GM23338 (cell line): ENCODE measurements at regions not wholly inside any gene's neighbourhood (a gene's known extent, or its start where the extent isn't known, plus 50 kb on each side); places are given as distances from the start of the nearest gene placed in this dataset.
"Not testable (repeated sequence)": the region's sequence is repeated elsewhere in the genome, so short reads cannot be mapped to it uniquely, and the experiment has no call there.

Source experiments
- ATAC-seq: fragments of 200-7000 bp; cut with Tn5 transposase; 3 replicates; pipeline ENCODE4 v1.9.1; 2020
- DNase-seq: peaks from one replicate; pipeline ENCODE4 v3.0.0-alpha.2; 2015; ENCODE audit warnings: low spot score
- H2AFZ ChIP-seq: fragments of 200-600 bp; sonication (generic); 2 replicates; pipeline ENCODE4 v1.8.0; 2016; ENCODE audit warnings: antibody characterized with exemption, mild to moderate bottlenecking, moderate library complexity
- H3F3A ChIP-seq: fragments of 200-600 bp; sonication (generic); replicated peaks from 2 replicates; pipeline ENCODE4 v1.8.0; 2017; ENCODE audit warnings: antibody characterized with exemption, mixed run types, low read depth
- H3K27ac ChIP-seq: fragments of 200-600 bp; sonication (generic); 2 replicates; pipeline ENCODE4 v1.6.1; 2016; ENCODE audit warnings: low read depth
- H3K27me3 ChIP-seq: fragments of 200-600 bp; sonication (generic); 2 replicates; pipeline ENCODE4 v1.8.0; 2016; ENCODE audit warnings: mild to moderate bottlenecking, mixed run types, moderate library complexity; ENCODE audit not compliant: insufficient read depth
- H3K36me3 ChIP-seq: fragments of 200-600 bp; sonication (generic); 2 replicates; pipeline ENCODE4 v1.8.0; 2016; ENCODE audit warnings: mild to moderate bottlenecking; ENCODE audit not compliant: insufficient read depth
- H3K4me1 ChIP-seq: fragments of 200-600 bp; sonication (generic); 2 replicates; pipeline ENCODE4 v1.8.0; 2016; ENCODE audit warnings: mild to moderate bottlenecking, moderate library complexity; ENCODE audit not compliant: insufficient read depth
- H3K4me2 ChIP-seq: fragments of 200-600 bp; sonication (generic); 2 replicates; pipeline ENCODE4 v1.7.1; 2017; ENCODE audit warnings: mixed run types
- H3K4me3 ChIP-seq: fragments of 200-600 bp; sonication (generic); 2 replicates; pipeline ENCODE4 v1.6.1; 2016; ENCODE audit warnings: mixed run types
- H3K79me2 ChIP-seq: fragments of 200-600 bp; sonication (generic); replicated peaks from 2 replicates; pipeline ENCODE4 v1.8.0; 2017; ENCODE audit warnings: mild to moderate bottlenecking; ENCODE audit not compliant: insufficient read depth
- H3K9me2 ChIP-seq: fragments of 200-600 bp; sonication (generic); 2 replicates; pipeline ENCODE4 v1.8.0; 2017; ENCODE audit not compliant: insufficient read depth
- H4K20me1 ChIP-seq: fragments of 200-600 bp; sonication (generic); replicated peaks from 2 replicates; pipeline ENCODE4 v1.8.0; 2017; ENCODE audit warnings: mild to moderate bottlenecking; ENCODE audit not compliant: insufficient read depth
- H3K27ac Mint-ChIP-seq: 2 replicates; pipeline ENCODE4 v1.8.0; 2020; ENCODE audit warnings: inconsistent platforms, mild to moderate bottlenecking, moderate library complexity, mixed read lengths
- H3K27me3 Mint-ChIP-seq: 3 replicates; pipeline ENCODE4 v1.8.0; 2022; ENCODE audit warnings: low read depth, mild to moderate bottlenecking, moderate library complexity, mixed read lengths, inconsistent platforms; ENCODE audit not compliant: insufficient read depth, poor library complexity
- H3K36me3 Mint-ChIP-seq: 3 replicates; pipeline ENCODE4 v1.8.0; 2021; ENCODE audit warnings: low read depth, mild to moderate bottlenecking, inconsistent platforms, moderate library complexity, mixed read lengths
- H3K4me1 Mint-ChIP-seq: 3 replicates; pipeline ENCODE4 v1.8.0; 2020; ENCODE audit warnings: mild to moderate bottlenecking, inconsistent platforms, mixed read lengths
- H3K4me3 Mint-ChIP-seq: 3 replicates; pipeline ENCODE4 v1.8.0; 2021; ENCODE audit warnings: moderate library complexity, mild to moderate bottlenecking, inconsistent platforms, mixed read lengths
- H3K9me3 Mint-ChIP-seq: 3 replicates; pipeline ENCODE4 v1.8.0; 2020; ENCODE audit warnings: moderate library complexity, mild to moderate bottlenecking, inconsistent platforms, mixed read lengths
- CREB1 ChIP-seq: fragments of 250-450 bp; sonication (Bioruptor Pico); IDR thresholded peaks from 2 replicates; pipeline ENCODE4 v1.5.0; 2020; ENCODE audit warnings: low read depth, mild to moderate bottlenecking, moderate library complexity
- EZH2phosphoT487 ChIP-seq: fragments of 200-600 bp; sonication (generic); IDR thresholded peaks from one replicate; pipeline ENCODE4 v1.8.1; 2018; ENCODE audit warnings: antibody characterized with exemption; ENCODE audit not compliant: unreplicated experiment
- JUNB ChIP-seq: IDR thresholded peaks from one replicate; pipeline ENCODE4 v1.6.1; 2016; ENCODE audit warnings: antibody characterized with exemption; ENCODE audit not compliant: unreplicated experiment
- NANOG ChIP-seq: IDR thresholded peaks from 2 replicates; pipeline ENCODE4 v1.6.1; 2016; ENCODE audit warnings: antibody characterized with exemption, borderline replicate concordance
- TF ChIP-seq, protein P1 (sequence below), 2 experiments: fragments of 200-600 bp in 1 of 2; sonication (generic) in 1 of 2; conservative IDR thresholded peaks; 2 replicates each; pipeline versions ENCODE4 v1.5.1 to v1.6.1; 2016 to 2017; ENCODE audit warnings: antibody characterized with exemption in 2 of 2, low read depth in 2 of 2, mild to moderate bottlenecking in 2 of 2, moderate library complexity in 1 of 2

GRCh38 chr2:95738301-95738700, 146.5 kb downstream of the TRIM43 start:
- Mint-ChIP-seq H3K9me3 (no peaks in the 10 kb centered on the region), H3K36me3 (no peaks in the 10 kb centered on the region), H3K27ac (no peak overlapping the region), H3K27me3 (peaks cover 5% of the 10 kb centered on the region), H3K4me3 (no peak overlapping the region), H3K4me1 (no peaks in the 10 kb centered on the region)
- Histone ChIP-seq H3K4me1 (no peaks in the 10 kb centered on the region), H2AFZ (no peak overlapping the region), H4K20me1 (no peaks in the 10 kb centered on the region), H3K9me2 (no peaks in the 10 kb centered on the region), H3K79me2 (no peaks in the 10 kb centered on the region), H3F3A (no peaks in the 10 kb centered on the region), H3K4me3 (no peak overlapping the region), H3K27me3 (no peaks in the 10 kb centered on the region), H3K36me3 (no peaks in the 10 kb centered on the region), H3K4me2 (no peak overlapping the region), H3K27ac (no peak overlapping the region)
- DNase-seq: no peak
- ATAC-seq: no peak
- TF ChIP-seq, protein P1, sequence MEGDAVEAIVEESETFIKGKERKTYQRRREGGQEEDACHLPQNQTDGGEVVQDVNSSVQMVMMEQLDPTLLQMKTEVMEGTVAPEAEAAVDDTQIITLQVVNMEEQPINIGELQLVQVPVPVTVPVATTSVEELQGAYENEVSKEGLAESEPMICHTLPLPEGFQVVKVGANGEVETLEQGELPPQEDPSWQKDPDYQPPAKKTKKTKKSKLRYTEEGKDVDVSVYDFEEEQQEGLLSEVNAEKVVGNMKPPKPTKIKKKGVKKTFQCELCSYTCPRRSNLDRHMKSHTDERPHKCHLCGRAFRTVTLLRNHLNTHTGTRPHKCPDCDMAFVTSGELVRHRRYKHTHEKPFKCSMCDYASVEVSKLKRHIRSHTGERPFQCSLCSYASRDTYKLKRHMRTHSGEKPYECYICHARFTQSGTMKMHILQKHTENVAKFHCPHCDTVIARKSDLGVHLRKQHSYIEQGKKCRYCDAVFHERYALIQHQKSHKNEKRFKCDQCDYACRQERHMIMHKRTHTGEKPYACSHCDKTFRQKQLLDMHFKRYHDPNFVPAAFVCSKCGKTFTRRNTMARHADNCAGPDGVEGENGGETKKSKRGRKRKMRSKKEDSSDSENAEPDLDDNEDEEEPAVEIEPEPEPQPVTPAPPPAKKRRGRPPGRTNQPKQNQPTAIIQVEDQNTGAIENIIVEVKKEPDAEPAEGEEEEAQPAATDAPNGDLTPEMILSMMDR (conservative IDR thresholded peaks at IDR 0.05; ENCODE audit: low read depth in 2 of 2): no peak
- TF ChIP-seq CREB1 (CRISPR knock-in tag) (no peak), JUNB (no peak), NANOG (no peak), EZH2phosphoT487 (no peak)

GRCh38 chr2:95752126-95752525, 160.3 kb downstream of the TRIM43 start:
- H3K4me2 ChIP-seq, H3K4me1 ChIP-seq, H3K27ac Mint-ChIP-seq, H3K27ac ChIP-seq, DNase-seq, ATAC-seq, H3K27me3 Mint-ChIP-seq, H2AFZ ChIP-seq, H3K4me1 Mint-ChIP-seq, H3K27me3 ChIP-seq, H3F3A ChIP-seq, H3K36me3 ChIP-seq, H3K79me2 ChIP-seq, H3K4me3 ChIP-seq, H3K4me3 Mint-ChIP-seq, H3K36me3 Mint-ChIP-seq, H3K9me3 Mint-ChIP-seq, H3K9me2 ChIP-seq, H4K20me1 ChIP-seq: not testable (repeated sequence)

DNA sequence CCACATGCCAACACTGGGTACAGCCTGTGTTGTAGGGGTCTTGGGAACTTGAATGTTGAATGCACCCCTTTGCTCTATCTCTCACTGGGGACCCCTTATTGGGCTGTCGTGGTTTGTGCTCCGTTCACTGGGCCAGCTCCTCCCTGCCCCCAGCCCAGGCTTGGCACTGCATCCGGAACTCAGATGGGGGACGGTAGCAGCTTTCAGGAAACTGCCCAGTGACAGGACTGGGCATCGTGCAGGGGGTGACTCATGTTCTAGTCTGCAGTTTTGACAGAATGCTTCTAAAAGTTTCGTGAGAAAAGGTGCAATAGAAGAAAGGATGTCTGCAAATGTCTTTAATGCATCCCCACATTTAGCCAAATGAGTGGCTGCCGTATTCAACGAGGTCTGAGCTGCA, 162.0 kb downstream of the TRIM43 start:
- not testable (repeated sequence) for DNase-seq, H3K4me1 Mint-ChIP-seq, H4K20me1 ChIP-seq, H3K9me3 Mint-ChIP-seq, H3F3A ChIP-seq, H3K4me3 Mint-ChIP-seq, H3K36me3 Mint-ChIP-seq, H3K27me3 Mint-ChIP-seq, H3K27me3 ChIP-seq, H3K4me3 ChIP-seq, H3K4me2 ChIP-seq, H3K9me2 ChIP-seq, H3K4me1 ChIP-seq, H3K36me3 ChIP-seq, ATAC-seq, H3K79me2 ChIP-seq, H2AFZ ChIP-seq, H3K27ac ChIP-seq, H3K27ac Mint-ChIP-seq

- H3K4me1 Mint-ChIP-seq, H3K4me1 ChIP-seq, H2AFZ ChIP-seq, ATAC-seq, H3K4me3 ChIP-seq, H3K27me3 Mint-ChIP-seq, H3K27ac Mint-ChIP-seq, H3K36me3 ChIP-seq, H3K9me2 ChIP-seq, H3K4me3 Mint-ChIP-seq, H3K27ac ChIP-seq, H4K20me1 ChIP-seq, H3K36me3 Mint-ChIP-seq, DNase-seq, H3K27me3 ChIP-seq, H3F3A ChIP-seq, H3K4me2 ChIP-seq, H3K79me2 ChIP-seq, H3K9me3 Mint-ChIP-seq: not testable (repeated sequence)
These were observed 162.4 kb downstream of the TRIM43 start for GRCh38 chr2:95754213-95754612.

DNA sequence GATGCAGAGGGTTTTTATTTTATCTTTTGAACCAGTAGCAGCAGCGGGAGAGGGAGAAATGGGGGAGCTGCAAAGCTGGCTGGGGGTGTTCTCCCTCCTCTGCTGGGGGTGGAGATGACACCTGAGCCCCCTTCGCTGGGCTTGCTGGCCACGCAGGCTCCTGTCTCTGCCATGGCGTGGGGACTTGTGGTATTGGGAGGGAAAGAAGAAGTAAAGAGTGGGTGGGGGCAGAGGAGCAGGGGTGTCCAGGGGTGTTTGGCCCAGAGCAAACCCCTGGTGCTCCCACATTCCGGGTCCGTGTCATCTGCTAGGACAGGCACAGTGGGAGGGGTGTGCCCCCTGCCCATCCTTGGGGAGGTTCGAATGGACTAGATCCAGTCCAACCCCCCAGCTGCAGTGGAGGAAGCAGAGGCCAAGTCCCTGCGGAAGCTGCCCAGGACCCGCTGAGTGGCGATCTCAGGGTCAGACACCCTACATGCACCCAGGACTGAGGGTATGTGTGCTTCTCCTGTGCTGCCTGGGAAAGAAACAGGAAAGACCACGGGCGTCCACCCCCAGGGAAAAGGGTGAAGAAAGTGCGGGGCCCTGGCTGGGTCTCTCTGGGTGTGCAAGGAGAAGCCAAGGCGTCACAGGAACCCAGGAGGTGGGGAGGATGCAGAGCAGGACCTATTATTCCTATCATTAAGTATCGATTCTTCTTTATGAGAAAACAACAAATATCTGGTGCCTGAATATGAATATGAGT, 163.2 kb downstream of the TRIM43 start:
- H3K27ac ChIP-seq, H3K4me1 Mint-ChIP-seq, H3K9me3 Mint-ChIP-seq, H3K4me2 ChIP-seq, H2AFZ ChIP-seq, H3K36me3 Mint-ChIP-seq, H3K27me3 ChIP-seq, H3K4me3 ChIP-seq, H3K79me2 ChIP-seq, ATAC-seq, H3K36me3 ChIP-seq, H3K27ac Mint-ChIP-seq, H4K20me1 ChIP-seq, H3K9me2 ChIP-seq, DNase-seq, H3K4me1 ChIP-seq, H3F3A ChIP-seq, H3K4me3 Mint-ChIP-seq, H3K27me3 Mint-ChIP-seq: not testable (repeated sequence)
